ENCODE measurements at regions not wholly inside any gene's neighbourhood (a gene's known extent, or its start where the extent isn't known, plus 50 kb on each side); places are given as distances from the start of the nearest gene placed in this dataset.

GRCh38 chr2:128442053-128442751 is 123.5 kb upstream of the HS6ST1 start:
- no peak for TF ChIP-seq CTCF (IDR thresholded peaks at IDR 0.05; ENCODE audit: low read depth, low read length, missing control alignments)
- Histone ChIP-seq H3K27ac (no peak overlapping the region), H3K27me3 (replicated peaks) (no peaks in the 10 kb centered on the region), H3K4me3 (ENCODE audit: low read depth, low read length) (no peak overlapping the region), H3K36me3 (replicated peaks) (no peaks in the 10 kb centered on the region)
- no peak for DNase-seq
- in situ Hi-C loops (cut with HindIII; ENCODE audit: low pct_ligation_motif_present, low sequenced_read_pairs), result no loop called here

- no peak for DNase-seq
- in situ Hi-C loops (cut with HindIII; ENCODE audit: low pct_ligation_motif_present, low sequenced_read_pairs), result no loop called here
- no peak overlapping the region for H3K4me3 ChIP-seq (ENCODE audit: low read depth, low read length)
- no peaks in the 10 kb centered on the region for H3K36me3 ChIP-seq (replicated peaks)
- no peak for TF ChIP-seq CTCF (IDR thresholded peaks at IDR 0.05; ENCODE audit: low read depth, low read length, missing control alignments)
- no peak overlapping the region for H3K27ac ChIP-seq
- H3K27me3 ChIP-seq (replicated peaks), result no peaks in the 10 kb centered on the region
Measured at GRCh38 chr2:128442891-128443302, 124.2 kb upstream of the HS6ST1 start.

- Histone ChIP-seq H3K4me3 (ENCODE audit: low read depth, low read length) (no peak overlapping the region), H3K27ac (no peak overlapping the region), H3K27me3 (replicated peaks) (no peaks in the 10 kb centered on the region), H3K36me3 (replicated peaks) (no peaks in the 10 kb centered on the region)
- DNase-seq, result no peak
- TF ChIP-seq CTCF (IDR thresholded peaks at IDR 0.05; ENCODE audit: low read depth, low read length, missing control alignments), result no peak
- in situ Hi-C loops (cut with HindIII; ENCODE audit: low pct_ligation_motif_present, low sequenced_read_pairs), result no loop called here
Measured at GRCh38 chr2:128444121-128444771, 125.6 kb upstream of the HS6ST1 start.

- Histone ChIP-seq H3K36me3 (replicated peaks) (no peaks in the 10 kb centered on the region), H3K27ac (no peak overlapping the region), H3K27me3 (replicated peaks) (no peaks in the 10 kb centered on the region), H3K4me3 (ENCODE audit: low read depth, low read length) (no peak overlapping the region)
- no peak for TF ChIP-seq CTCF (IDR thresholded peaks at IDR 0.05; ENCODE audit: low read depth, low read length, missing control alignments)
- no peak for DNase-seq
- in situ Hi-C loops (cut with HindIII; ENCODE audit: low pct_ligation_motif_present, low sequenced_read_pairs), result no loop called here
Measured at GRCh38 chr2:128444816-128445522, 126.3 kb upstream of the HS6ST1 start.

GRCh38 chr2:128445523-128445900 is 126.8 kb upstream of the HS6ST1 start:
- Histone ChIP-seq H3K4me3 (ENCODE audit: low read depth, low read length) (no peak overlapping the region), H3K27ac (no peak overlapping the region), H3K27me3 (replicated peaks) (no peaks in the 10 kb centered on the region), H3K36me3 (replicated peaks) (no peaks in the 10 kb centered on the region)
- TF ChIP-seq CTCF (IDR thresholded peaks at IDR 0.05; ENCODE audit: low read depth, low read length, missing control alignments), result no peak
- in situ Hi-C loops (cut with HindIII; ENCODE audit: low pct_ligation_motif_present, low sequenced_read_pairs), result no loop called here
- DNase-seq, result no peak

Data from brain microvascular endothelial cell (primary cell).